NCI-H526 treated with DMSO at 0.1 percent for 48 hours (cell line): ENCODE measurements at regions not wholly inside any gene's neighbourhood (a gene's known extent, or its start where the extent isn't known, plus 50 kb on each side); places are given as distances from the start of the nearest gene placed in this dataset.
"Not testable (repeated sequence)": the region's sequence is repeated elsewhere in the genome, so short reads cannot be mapped to it uniquely, and the experiment has no call there.

ENCODE experiments used
- DNase-seq: peaks from one replicate; lab custom pipeline; 2025; lab: John Stamatoyannopoulos, UW

DNA sequence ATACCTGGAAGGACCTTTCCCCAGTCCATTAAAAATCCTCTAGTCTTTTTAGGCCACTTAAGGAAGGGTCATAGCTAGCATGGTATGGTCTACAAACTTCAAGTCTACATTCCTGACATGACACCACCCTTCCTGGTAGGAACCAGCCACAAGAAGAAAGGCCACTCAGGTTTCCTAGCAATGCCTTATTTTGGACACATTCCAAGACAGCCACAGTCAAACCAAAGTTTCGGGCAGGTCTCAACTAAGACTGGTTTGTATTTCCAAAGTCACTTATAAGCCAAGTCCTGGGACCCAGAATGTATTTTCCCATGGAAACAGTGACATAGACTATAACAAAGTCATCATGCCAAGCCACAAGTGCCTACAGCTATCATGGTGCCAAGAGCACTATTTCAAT, 50.6 kb upstream of the SLC44A3 start:
- no peak for DNase-seq

DNA sequence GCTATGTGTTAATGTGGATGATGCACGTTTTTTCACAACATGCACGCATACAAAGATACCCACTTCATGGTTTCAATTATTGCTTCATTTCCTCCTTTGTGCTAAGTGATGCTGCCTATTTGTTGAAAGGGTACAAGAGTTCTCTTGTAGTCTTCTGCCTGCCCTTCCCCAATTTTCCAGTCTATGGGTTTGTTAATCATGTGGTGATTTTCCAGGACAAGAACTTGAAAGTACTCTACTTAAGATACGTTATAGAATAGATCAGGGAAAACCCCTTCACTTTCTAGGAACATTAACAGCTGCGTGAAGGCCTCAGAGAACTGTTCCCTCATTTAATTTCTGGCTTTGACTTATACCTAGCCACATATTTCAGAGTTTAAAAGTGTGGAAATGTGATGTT, 52.1 kb upstream of the SLC44A3 start:
- no peak for DNase-seq

DNA sequence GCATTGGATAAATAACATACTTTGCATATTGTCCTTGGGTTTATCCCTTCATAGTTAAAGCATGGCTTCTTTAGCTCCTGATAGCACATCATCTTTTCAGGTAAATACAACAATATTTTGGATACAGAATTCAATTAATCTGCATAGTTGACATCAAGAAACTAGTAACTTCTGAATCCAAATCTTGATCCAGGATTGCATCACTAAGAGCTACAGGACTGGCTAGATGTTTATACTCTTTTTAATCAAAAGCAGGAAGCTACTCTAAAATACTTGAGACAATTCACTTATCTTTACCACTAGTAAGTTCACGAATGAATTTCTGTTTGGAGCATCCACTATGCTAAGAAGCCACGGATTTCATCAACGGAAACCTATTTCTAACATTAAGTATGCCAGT, 54.2 kb upstream of the SLC44A3 start:
- no peak for DNase-seq

DNA sequence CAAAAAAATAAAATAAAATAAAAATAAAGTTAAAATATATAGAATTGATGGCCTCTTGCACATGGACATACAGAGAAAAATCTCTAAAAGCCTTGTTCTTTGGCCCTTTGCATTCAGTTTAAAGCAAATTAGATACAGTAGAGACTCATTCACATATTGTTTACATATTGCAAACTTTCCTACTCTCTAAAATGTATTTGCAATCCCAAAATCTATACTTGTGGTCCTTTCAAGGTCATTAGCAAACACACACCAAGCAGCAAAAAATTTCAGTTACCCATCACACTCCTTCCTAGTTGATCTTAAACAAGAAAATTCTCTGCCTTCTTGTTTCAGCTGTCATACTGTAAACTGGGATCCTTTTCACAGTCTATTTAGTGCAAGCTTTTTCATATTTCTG, 61.0 kb upstream of the SLC44A3 start:
- DNase-seq, result no peak

DNA sequence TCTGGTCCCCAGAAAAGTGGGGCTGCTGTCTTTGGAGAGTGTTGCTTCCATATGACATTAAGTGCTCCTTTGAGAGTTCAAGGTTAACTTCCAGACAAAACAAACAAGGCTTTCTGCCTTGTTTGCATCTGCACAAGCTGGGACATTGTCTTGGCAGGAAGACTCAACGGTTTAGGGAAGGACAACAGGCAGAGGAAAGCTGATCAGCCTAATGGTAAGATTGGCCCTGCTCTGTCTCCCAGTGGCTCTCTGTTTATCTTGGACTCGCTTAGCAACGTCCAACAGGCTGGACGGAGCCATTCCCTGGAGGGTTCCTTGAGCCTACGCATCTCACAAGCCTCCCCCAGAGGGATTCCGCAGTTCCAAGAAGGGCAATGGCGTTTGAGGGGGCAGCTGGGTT, 62.2 kb upstream of the SLC44A3 start:
- peak; percentile 41 for DNase-seq

DNA sequence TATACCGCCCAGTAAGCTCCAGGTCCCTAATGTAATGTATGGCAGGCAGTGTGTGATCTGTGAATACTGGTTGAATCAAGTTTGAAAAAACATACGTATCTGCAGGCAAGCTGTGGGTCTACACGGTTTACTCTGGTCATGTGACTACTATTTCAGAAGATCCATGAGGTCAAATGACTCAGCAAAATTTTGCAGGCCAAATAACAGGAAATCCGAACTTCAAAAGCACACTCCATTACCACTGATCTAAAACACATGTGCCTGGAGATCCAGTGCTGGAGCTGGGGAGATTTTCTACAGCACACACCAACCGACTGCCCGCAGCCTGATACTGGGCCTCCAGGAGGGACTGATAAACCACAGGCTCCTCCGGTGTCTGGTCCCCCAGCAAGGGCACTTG, 64.5 kb upstream of the SLC44A3 start:
- no peak for DNase-seq

DNA sequence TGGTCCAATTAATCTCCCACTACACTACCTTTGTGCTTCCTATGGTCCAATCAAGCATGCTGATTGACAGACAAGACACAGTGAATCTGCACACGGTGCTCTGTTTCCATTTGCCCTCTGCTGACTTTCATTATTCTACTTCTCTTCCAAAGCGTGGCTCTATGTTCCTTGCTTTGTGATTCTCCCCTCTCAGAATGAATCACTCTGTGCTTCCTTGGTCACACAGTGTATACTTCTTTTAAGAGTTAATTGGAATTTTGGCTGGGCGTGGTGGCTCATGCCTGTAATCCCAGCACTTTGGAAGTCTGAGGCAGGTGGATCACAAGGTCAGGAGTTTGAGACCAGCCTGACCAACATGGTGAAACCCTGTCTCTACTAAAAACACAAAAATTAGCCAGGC, 65.1 kb upstream of the SLC44A3 start:
- not testable (repeated sequence) for DNase-seq

DNA sequence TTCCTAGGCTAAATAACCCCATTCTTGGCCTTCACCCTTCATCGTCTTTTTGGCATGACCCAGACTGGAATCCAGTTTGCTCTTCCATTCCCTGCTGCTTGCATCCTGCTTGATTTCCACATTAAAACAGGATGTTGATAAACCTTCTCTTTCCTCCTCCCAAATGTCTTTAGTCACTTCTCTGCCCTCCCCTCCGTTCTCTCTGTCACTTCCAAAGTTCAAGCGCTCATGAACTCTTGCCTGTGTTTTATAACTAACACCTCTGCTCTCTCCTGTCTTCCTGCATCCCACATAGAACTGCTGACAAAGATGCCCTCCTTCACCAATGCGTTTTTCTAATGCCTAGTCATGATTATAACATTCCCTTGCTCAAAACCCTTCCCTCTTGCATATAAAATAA, 65.6 kb upstream of the SLC44A3 start:
- DNase-seq, result no peak

DNA sequence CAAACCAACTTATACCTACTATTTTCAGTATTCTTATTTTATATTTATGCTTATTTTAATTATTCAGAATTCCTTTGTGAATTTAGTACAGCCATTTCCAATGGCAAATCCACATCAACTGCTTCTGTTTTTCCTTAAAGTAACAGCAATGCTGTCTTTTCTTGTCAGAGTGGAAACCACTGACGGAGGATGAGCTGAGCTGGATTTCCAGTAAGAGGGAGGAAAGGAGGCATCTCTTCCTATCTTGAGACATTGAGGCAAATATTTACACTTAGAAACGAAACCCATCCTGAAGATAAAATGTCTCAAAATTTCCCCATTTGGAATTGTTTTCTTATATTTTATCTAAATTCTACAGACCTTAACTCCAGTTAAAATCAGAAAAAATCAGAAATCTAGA, 66.1 kb upstream of the SLC44A3 start:
- DNase-seq, result no peak

DNA sequence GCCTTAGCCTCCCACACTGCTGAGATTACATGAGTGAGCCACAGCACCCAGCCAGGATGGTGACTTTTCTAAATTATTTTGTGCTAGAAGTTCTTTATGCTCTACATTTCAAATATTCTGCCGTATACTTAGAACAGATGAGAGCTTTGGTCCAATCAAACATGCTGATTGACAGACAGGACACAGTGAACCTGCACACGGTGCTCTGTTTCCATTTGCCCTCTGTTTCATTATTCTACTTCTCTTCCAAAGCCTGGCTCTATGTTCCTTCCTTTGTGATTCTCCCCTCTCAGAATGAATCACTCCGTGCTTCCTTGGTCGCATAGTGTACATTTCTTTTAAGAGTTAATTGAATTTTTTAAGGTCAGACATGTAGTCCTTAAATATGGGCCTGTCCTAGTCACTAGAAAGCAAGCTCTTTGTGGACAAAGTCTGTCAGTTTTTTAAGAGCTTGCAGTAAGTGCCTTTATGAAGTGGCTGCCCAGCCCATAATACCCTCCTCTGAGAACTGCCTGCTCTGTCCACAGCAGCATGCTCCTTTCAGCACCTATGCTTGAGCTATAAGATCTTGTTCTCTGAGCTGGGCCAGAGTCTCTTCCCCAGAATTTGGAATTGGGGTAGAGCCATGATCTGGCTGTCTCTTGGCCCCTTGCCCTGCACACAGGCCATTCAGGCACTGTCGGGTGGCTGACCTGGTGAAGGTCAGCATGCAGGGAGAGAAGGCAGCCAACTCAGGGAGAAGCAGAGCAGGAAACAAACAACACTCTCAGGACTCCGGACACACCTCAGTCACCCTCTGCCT, 66.8 kb upstream of the SLC44A3 start:
- no peak for DNase-seq

DNA sequence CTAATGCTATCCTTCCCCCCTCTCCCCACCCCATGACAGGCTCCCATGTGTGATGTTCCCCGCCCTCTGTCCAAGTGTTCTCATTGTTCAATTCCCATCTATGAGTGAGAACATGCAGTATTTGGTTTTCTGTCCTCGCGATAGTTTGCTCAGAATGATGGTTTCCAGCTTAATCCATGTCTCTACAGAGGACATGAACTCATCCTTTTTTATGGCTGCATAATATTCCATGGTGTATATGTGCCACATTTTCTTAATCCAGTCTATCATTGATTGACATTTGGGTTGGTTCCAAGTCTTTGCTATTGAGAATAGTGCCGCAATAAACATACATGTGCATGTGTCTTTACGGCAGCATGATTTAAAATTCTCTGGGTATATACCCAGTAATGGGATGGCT, 68.7 kb upstream of the SLC44A3 start:
- DNase-seq, result not testable (repeated sequence)

DNA sequence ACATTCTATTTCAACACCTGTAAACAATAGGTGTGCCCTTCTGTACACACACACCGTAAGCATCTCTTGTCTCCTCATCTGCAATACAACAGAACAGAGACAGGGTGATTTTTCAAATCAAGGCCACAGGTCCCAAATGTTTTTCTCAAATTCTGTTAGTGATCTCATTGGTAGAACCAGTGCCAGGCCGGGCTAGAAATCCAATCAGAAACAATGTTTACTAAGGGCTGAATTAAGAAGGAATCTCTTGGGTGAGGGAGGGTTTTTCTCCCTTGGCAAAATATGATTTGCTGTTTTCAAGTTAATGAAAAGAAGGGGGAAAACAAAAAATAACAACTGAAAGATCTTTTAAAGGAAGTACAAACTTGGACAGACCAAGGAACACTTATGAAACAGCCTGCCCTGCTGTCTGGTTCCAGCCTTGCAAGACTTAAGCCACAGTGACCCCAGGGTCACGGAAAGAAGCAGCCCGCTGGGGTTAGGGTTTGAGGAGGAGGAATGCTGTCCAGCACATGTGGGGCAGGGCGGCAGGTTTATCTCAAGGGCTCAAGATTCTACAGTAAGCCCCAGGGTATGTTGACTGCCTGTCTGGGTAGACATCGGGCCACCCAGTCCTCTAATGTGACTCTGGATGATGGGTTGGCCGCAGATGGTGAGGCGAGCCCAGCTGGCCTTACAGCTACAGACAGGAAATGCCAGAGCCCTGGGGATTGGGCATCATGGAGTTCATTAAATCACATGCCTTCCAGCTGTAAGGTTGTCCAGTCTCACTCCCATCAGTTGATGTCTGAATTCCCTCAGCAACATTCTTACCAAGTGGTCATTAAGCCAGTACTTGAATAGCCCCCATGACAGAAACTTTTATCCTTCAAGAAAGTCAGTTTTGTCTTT, 73.3 kb upstream of the SLC44A3 start:
- DNase-seq, result no peak

DNA sequence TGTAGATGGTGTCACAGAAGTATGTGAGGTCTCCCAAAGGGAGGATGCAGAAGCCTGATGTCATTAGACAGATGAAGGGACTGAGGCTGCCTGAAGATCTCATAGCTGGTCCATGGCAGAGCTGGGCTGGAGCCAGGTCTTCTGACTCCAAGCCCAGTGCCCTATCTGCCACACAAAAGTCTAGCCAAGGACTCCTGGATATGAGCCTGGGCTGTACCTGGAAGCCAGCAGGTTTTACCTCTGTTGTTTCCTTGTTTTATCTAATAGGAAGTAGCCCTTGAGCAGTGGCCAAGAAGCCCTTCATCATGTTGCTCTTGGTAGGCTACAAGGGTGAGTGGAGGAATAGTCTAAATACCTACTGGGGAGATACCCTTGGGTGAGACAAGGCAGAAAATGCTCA, 74.4 kb upstream of the SLC44A3 start:
- DNase-seq, result no peak

DNA sequence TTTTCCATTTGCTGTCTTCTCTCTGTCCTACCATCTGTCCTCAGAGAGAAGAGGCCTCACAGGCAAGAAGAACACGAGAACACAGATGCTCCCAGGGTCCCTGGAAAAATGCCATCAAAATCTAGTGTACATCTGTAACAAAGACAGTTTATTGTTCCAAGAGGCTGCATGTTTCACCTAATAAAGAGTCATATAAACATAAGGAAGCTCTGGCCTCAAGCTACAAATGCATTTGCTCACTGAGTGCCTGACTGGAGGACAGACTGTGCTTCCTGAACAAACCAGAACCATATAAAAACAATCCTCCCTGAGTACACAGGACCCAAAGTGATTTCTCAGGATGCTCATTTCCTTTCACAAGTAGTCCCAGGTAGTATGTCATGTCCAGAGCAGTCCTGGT, 76.3 kb upstream of the SLC44A3 start:
- DNase-seq, result no peak

DNA sequence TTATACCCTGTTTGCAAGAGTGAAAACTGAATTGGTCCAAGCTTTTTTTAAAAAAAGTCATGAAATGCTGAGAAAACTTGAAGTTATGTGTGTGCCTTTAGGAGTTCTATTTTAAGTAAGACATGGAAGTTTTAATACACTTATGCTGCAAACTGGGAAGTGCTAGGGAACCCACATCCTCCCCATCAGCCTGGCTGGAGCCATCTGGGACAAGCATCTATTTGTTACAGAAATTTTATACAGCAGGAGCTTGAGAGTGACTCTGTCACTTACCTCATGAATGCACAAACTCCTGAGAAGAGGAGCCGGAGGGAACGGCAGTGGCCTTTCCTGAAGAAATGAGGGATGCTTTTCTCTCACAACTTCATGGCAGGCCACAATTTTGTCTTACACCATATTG, 78.2 kb upstream of the SLC44A3 start:
- no peak for DNase-seq

DNA sequence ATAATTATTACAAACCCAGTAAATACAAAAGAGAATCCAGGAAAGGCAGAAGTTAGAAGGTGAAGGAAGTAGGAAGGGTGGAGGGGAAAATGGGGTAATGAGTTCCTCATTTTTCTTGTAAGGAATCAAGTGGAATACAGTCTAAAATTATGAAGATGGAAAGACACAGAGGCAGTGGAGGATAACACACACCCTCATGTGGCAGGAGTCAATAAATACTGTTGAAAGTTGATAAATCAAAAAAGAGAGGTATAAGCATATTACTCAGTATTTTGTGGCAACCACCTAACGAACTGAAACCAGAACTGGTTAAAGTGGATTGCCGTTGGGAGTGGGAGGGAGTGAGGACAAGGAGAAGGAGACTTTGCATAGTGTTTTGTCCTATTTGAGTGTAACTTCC, 78.6 kb upstream of the SLC44A3 start:
- no peak for DNase-seq

DNA sequence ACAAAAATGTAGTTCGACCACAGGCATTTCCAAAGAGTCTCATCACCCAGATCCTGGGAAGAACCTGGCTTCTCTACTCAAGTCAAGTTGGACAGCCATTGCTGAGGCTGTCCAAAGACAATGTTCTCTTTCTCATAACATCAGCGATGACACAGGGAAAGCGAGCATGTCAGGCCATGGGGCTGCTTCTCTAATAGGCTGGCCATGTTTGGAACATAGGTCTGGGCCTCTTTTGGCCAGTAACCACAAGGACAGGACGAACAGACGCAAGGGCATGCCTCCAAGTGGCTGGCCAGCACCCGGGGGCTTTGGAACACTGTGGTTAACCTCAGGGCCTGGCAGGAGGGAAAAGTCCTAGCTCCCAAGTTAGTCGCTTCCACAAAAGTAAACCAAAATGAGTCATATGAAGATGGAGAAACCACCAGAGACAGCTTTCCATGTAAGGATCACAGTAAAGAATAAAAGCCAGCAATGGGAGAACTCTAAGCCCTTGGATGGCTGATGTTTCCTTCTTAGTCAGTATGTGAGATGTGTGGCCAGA, 80.6 kb upstream of the SLC44A3 start:
- DNase-seq, result no peak

DNA sequence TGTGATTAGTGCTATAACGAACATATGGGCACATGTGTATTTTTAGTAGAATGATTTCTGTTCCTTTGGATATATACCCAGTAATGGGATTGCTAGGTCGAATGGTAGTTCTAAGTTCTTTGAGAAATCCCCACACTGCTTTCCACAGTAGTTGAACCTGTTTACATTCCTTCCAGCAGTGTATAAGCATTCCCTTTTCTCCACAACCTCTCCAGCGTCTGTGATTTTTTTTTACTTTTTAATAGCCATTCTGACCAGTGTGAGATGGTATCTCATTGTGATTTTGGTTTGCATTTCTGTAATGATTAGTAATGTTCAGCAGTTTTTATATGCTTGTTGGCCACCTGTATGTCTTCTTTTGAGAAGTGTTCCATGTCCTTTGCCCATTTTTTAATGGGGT, 81.8 kb upstream of the SLC44A3 start:
- DNase-seq, result no peak

DNA sequence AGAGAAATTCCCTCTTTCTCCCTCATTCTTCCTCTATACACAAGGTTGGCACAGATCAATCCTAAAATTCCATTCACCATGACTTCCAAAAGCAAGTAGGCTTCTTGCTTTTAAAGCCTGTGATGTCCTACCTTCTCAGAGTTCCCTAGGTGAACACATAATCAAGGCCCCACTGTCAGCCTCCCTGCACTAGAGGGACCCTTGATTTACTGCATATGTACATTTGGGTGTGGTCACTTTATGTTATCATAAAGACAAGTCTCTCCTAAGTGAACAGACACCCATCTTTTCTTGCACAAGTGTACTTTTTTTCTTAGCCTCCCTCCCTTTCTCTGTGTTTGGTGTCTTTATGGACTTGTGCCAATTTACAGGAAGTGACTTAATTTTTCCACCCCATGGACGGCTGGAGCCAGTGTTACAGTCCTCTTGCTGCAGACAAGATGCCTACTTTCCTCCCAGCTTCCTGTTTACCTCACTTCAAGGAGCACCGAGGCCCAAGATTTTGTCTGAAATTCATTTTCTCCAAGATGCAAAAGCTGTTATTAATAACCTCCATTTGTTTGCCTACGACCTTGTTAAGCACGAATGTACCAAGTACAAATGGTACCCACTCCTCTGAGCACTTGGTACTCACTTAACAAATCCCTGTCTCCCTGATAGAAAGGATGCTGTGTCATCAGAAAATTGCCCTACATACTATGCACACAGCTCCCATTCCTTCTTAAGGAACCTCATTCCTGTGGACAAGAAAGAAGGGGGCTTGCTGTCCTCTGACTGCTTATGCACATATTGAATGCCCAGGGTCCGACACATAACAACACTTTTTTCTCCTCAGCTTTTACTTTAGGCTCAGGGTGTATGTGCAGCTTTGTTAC, 82.8 kb upstream of the SLC44A3 start:
- DNase-seq, result no peak

DNA sequence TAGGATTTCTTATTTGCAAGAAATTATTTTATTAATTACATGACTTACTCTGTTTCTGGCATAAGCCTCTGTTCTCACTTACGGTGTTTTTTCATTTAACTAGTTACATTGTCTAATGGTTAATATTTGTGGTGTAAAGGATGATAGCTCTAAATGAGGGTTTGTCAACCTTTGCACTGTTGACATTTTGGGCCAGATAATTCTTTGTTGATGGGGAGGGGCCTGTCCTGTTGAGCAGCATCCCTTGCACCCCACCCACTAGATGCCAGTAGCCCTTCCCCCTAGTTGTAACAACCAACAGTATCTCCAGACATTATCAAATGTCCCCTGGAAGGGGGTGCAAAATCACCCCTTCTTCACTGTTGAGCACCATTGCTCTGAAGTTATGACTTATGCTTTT, 83.6 kb upstream of the SLC44A3 start:
- no peak for DNase-seq

DNA sequence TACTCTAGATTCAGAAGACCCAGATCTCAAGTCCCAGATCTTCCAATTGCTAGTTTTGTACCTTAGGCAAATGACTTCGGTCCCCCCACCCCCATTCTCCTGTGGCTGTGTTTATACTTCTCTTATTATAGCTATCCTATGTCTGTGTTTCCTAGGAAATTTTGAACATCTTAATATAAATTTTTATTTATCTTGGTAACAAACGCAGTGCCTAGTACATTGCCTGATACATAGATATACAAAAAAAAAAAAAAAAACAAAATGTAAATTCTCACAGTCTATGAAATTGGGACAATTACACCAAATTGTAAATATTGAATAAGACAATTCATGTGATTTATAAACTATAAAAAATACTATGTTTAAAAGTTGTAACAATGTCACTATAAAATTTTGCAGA, 84.1 kb upstream of the SLC44A3 start:
- no peak for DNase-seq
